ENCODE measurements at regions not wholly inside any gene's neighbourhood (a gene's known extent, or its start where the extent isn't known, plus 50 kb on each side); places are given as distances from the start of the nearest gene placed in this dataset.

- H2AFZ ChIP-seq (ENCODE audit: low read length) = no peak overlapping the region
- no peak for ATAC-seq
- ChIA-PET CTCF (ENCODE audit: low intra/inter-chr PET ratio, low total read pairs) (no interaction called here), POLR2A (no interaction called here)
- H4K20me1 ChIP-seq (ENCODE audit: insufficient read depth, low read length) = no peaks in the 10 kb centered on the region
- H3K27me3 ChIP-seq (ENCODE audit: control insufficient read depth in 1 of 2, insufficient read depth in 2 of 2, low read length in 2 of 2) = no peaks in the 10 kb centered on the region
- TF ChIP-seq BORCS8-MEF2B (CRISPR knock-in tag; IDR thresholded peaks at IDR 0.05) (no peak), MIER2 (CRISPR knock-in tag; IDR thresholded peaks at IDR 0.05) (no peak), DRAP1 (CRISPR knock-in tag; IDR thresholded peaks at IDR 0.05) (no peak), FOXM1 (CRISPR knock-in tag; IDR thresholded peaks at IDR 0.05) (no peak), RFX1 (IDR thresholded peaks at IDR 0.05) (no peak), POLR2AphosphoS5 (IDR thresholded peaks at IDR 0.05; ENCODE audit: low read depth, low read length) (no peak), ZNF414 (CRISPR knock-in tag; IDR thresholded peaks at IDR 0.05) (no peak), NR2F1 (CRISPR knock-in tag; IDR thresholded peaks at IDR 0.05) (no peak), KDM3A (CRISPR knock-in tag; IDR thresholded peaks at IDR 0.05; ENCODE audit: low read depth) (no peak), PTBP1 (IDR thresholded peaks at IDR 0.05; ENCODE audit: low read depth, low read length, poor library complexity, severe bottlenecking) (no peak), MAFF (IDR thresholded peaks at IDR 0.05; ENCODE audit: low read depth, low read length) (no peak), ZNF121 (CRISPR knock-in tag; IDR thresholded peaks at IDR 0.05) (no peak)
- intact Hi-C loops (cut with micrococcal nuclease; ENCODE audit: unreplicated experiment) (no loop called here), in situ Hi-C loops (cut with HindIII; ENCODE audit: extremely low pct_ligation_motif_present, low pct_unique_long_range_greater_than_20kb) (no loop called here)
- no peak for FAIRE-seq
- H3K79me2 ChIP-seq (ENCODE audit: insufficient read depth, low read length) = no peaks in the 10 kb centered on the region
- H3K4me2 ChIP-seq (ENCODE audit: low read depth, low read length) = no peak overlapping the region
- no peak overlapping the region for H3K27ac ChIP-seq (ENCODE audit: extremely low read length, insufficient read depth, low read length)
- H3K36me3 ChIP-seq (replicated peaks in 1 of 2; ENCODE audit: control insufficient read depth in 1 of 2, insufficient read depth in 2 of 2, low read length in 2 of 2) = no peaks in the 10 kb centered on the region
- no peak overlapping the region for H3K4me3 ChIP-seq (replicated peaks in 1 of 3; ENCODE audit: insufficient read depth in 1 of 3, low read depth in 2 of 3, low read length in 3 of 3)
- DNase-seq (ENCODE audit: low spot score) = no peak
- H3K4me1 ChIP-seq (ENCODE audit: insufficient read depth, low read length) = no peaks in the 10 kb centered on the region
- BruUV-seq (replicated peaks) = no TSS peak
- H3K9ac ChIP-seq (ENCODE audit: insufficient read depth, low read depth, low read length) = no peak overlapping the region
- WGBS (ENCODE audit: low lambda C conversion rate) = 2% methylated on average over 6 of the region's 6 CpGs
- peaks cover 93% of the 10 kb centered on the region for H3K9me3 ChIP-seq (ENCODE audit: low read length)
Observed at GRCh38 chr14:97707603-97708002, 910.4 kb downstream of the VRK1 start.

All from HepG2 (cell line).